ENCODE measurements at regions not wholly inside any gene's neighbourhood (a gene's known extent, or its start where the extent isn't known, plus 50 kb on each side); places are given as distances from the start of the nearest gene placed in this dataset.
"Not testable (repeated sequence)": the region's sequence is repeated elsewhere in the genome, so short reads cannot be mapped to it uniquely, and the experiment has no call there.

DNA sequence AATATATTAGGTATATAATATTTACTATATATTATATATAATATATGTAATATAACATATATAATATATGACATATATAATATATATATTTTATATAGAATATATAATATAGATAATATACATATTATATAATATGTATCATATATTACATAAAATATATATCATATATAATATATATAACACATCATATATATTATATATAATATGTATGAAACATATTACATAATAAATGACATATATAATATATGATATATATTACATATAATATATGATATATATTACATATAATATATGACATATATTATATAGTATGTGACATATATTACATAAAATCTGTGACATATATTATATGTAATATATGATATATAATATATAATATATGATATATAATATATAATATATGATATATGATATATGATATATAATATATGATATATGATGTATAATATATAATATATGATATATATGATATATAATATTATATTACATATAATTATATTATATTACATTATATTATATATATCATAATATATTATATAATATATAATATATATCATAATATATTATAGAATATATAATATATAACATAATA, 119.5 kb upstream of the RIMBP3 start:
- no peak for DNase-seq (ENCODE audit: low spot score in 2 of 2)
- H3K4me3 ChIP-seq, result no peak overlapping the region
- no peaks in the 10 kb centered on the region for H3K9me3 ChIP-seq
- H3K4me1 ChIP-seq, result no peaks in the 10 kb centered on the region
- TF ChIP-seq, protein P1, sequence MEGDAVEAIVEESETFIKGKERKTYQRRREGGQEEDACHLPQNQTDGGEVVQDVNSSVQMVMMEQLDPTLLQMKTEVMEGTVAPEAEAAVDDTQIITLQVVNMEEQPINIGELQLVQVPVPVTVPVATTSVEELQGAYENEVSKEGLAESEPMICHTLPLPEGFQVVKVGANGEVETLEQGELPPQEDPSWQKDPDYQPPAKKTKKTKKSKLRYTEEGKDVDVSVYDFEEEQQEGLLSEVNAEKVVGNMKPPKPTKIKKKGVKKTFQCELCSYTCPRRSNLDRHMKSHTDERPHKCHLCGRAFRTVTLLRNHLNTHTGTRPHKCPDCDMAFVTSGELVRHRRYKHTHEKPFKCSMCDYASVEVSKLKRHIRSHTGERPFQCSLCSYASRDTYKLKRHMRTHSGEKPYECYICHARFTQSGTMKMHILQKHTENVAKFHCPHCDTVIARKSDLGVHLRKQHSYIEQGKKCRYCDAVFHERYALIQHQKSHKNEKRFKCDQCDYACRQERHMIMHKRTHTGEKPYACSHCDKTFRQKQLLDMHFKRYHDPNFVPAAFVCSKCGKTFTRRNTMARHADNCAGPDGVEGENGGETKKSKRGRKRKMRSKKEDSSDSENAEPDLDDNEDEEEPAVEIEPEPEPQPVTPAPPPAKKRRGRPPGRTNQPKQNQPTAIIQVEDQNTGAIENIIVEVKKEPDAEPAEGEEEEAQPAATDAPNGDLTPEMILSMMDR (IDR thresholded peaks at IDR 0.05), result no peak
- no peaks in the 10 kb centered on the region for H3K27me3 ChIP-seq
- H3K27ac ChIP-seq, result no peak overlapping the region
- H3K36me3 ChIP-seq, result no peaks in the 10 kb centered on the region

DNA sequence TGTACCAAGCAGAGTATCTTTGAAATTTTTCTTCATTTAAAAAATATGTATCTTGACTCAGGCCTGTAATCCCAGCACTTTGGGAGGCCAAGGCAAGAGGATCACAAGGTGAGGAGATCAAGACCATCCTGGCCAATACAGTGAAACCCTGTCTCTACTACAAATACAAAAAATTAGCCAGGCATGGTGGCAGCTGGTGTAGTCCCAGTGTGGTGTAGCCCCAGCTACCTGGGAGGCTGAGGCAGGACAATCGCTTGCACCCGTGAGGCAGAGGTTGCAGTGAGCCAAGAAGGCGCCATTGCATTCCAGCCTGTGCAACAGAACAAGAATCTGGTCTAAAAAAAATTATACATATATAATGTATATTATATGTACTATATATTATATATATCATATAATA, 118.7 kb upstream of the RIMBP3 start:
- DNase-seq (ENCODE audit: low spot score in 2 of 2), result peak; percentile 76 to 87
- 79 to 83% methylated on average over 3 of the region's 3 CpGs for WGBS, 2 donors

More for the DNA sequence above, 118.7 kb upstream of the RIMBP3 start:
- not testable (repeated sequence) for H3K9me3 ChIP-seq, H3K36me3 ChIP-seq, H3K4me1 ChIP-seq, H3K27me3 ChIP-seq, H3K4me3 ChIP-seq, H3K27ac ChIP-seq

All from tibial nerve (tissue), 4 donors.